OCI-LY1 (cell line): ENCODE measurements at regions not wholly inside any gene's neighbourhood (a gene's known extent, or its start where the extent isn't known, plus 50 kb on each side); places are given as distances from the start of the nearest gene placed in this dataset.

Source experiments
- EZH2 ChIP-seq: fragments of 200-600 bp; sonication (generic), shearing (Covaris generic); IDR thresholded peaks from 2 replicates; pipeline ENCODE4 v1.8.0; 2017; ENCODE audit warnings: borderline replicate concordance, mixed run types, mild to moderate bottlenecking, antibody characterized with exemption, low read length, moderate library complexity, mixed read lengths
- TF ChIP-seq, protein P1 (sequence below): fragments of 200-600 bp; sonication (generic), shearing (Covaris generic); IDR thresholded peaks from 2 replicates; pipeline ENCODE4 v1.5.1; 2017; ENCODE audit warnings: mild to moderate bottlenecking, antibody characterized with exemption, low read length, moderate library complexity, mixed read lengths

DNA sequence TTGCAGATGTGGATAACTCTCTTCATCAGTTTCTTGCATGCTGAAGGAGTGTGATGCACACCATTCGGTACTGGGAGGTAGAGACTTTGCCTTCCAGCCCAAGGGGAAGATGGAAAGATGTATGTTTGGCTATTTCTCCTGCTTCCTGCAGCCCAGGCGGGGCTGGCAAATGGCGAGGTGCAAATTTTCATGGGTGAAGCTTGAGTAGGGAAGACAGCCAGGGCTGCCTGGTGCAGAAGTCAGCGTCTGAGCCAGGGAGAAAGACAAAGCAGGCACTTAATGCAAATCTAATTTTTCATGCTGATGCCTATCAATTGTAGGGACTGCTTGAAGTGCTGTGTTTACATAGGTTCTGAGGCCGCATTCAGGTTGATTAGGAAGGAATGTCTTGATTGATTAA lies 384.7 kb upstream of the EEF2KMT start:
- TF ChIP-seq, protein P1, sequence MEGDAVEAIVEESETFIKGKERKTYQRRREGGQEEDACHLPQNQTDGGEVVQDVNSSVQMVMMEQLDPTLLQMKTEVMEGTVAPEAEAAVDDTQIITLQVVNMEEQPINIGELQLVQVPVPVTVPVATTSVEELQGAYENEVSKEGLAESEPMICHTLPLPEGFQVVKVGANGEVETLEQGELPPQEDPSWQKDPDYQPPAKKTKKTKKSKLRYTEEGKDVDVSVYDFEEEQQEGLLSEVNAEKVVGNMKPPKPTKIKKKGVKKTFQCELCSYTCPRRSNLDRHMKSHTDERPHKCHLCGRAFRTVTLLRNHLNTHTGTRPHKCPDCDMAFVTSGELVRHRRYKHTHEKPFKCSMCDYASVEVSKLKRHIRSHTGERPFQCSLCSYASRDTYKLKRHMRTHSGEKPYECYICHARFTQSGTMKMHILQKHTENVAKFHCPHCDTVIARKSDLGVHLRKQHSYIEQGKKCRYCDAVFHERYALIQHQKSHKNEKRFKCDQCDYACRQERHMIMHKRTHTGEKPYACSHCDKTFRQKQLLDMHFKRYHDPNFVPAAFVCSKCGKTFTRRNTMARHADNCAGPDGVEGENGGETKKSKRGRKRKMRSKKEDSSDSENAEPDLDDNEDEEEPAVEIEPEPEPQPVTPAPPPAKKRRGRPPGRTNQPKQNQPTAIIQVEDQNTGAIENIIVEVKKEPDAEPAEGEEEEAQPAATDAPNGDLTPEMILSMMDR, result no peak
- no peak for TF ChIP-seq EZH2
